WTC11 (cell line): ENCODE measurements at regions not wholly inside any gene's neighbourhood (a gene's known extent, or its start where the extent isn't known, plus 50 kb on each side); places are given as distances from the start of the nearest gene placed in this dataset.

Experiments
- ATAC-seq: fragments of 200-7000 bp; cut with Tn5 transposase; 2 replicates; pipeline ENCODE4 v1.10.0; 2021; ENCODE audit warnings: mild to moderate bottlenecking, moderate library complexity
- CTCF ChIA-PET: fragments of 300-600 bp; sonication (Branson Sonifier 250); formaldehyde crosslinking; loops from one replicate; lab custom pipeline; 2021; ENCODE audit warnings: antibody characterized with exemption; lab: Charles Lee
- POLR2A ChIA-PET: fragments of 350-600 bp; sonication (Branson Sonifier 250); formaldehyde crosslinking; loops from one replicate; lab custom pipeline; 2021; ENCODE audit warnings: antibody characterized with exemption; lab: Charles Lee
- DNase-seq: peaks from one replicate; pipeline ENCODE4 v3.0.0; 2021; ENCODE audit warnings: low spot score
- H3K27ac Mint-ChIP-seq: 2 replicates; pipeline ENCODE4 v1.8.0; 2021; ENCODE audit warnings: mixed read lengths
- H3K27me3 Mint-ChIP-seq: 2 replicates; pipeline ENCODE4 v1.8.0; 2021; ENCODE audit warnings: low read depth, mild to moderate bottlenecking, moderate library complexity, mixed read lengths
- H3K36me3 Mint-ChIP-seq: 2 replicates; pipeline ENCODE4 v1.8.0; 2021; ENCODE audit warnings: mixed read lengths
- H3K4me1 Mint-ChIP-seq: 2 replicates; pipeline ENCODE4 v1.8.0; 2022; ENCODE audit warnings: mixed read lengths
- H3K4me3 Mint-ChIP-seq: 2 replicates; pipeline ENCODE4 v1.8.0; 2021; ENCODE audit warnings: mild to moderate bottlenecking, moderate library complexity, mixed read lengths
- H3K9me3 Mint-ChIP-seq: 2 replicates; pipeline ENCODE4 v1.8.0; 2021; ENCODE audit warnings: mixed read lengths
- ATF1 ChIP-seq: sonication (generic); formaldehyde crosslinking; IDR thresholded peaks from 2 replicates; pipeline ENCODE4 v1.8.1; 2023; ENCODE audit warnings: mild to moderate bottlenecking, moderate library complexity, missing genetic modification reagents
- ATF2 ChIP-seq: sonication (generic); formaldehyde crosslinking; IDR thresholded peaks from 2 replicates; pipeline ENCODE4 v1.8.1; 2022; ENCODE audit warnings: low read depth, missing genetic modification reagents, borderline replicate concordance
- CBFB ChIP-seq: sonication (generic); formaldehyde crosslinking; IDR thresholded peaks from 2 replicates; pipeline ENCODE4 v1.8.1; 2022; ENCODE audit warnings: mild to moderate bottlenecking, low read depth, missing genetic modification reagents
- CDX4 ChIP-seq: fragments of 250-450 bp; sonication (Bioruptor Pico); IDR thresholded peaks from 2 replicates; pipeline ENCODE4 v1.9.0; 2021; ENCODE audit warnings: moderate library complexity, mild to moderate bottlenecking, inconsistent platforms, borderline replicate concordance
- CREM ChIP-seq: sonication (generic); formaldehyde crosslinking; IDR thresholded peaks from 2 replicates; pipeline ENCODE4 v1.8.1; 2022; ENCODE audit warnings: mild to moderate bottlenecking, missing genetic modification reagents, moderate library complexity
- E2F4 ChIP-seq: sonication (generic); formaldehyde crosslinking; IDR thresholded peaks from 2 replicates; pipeline ENCODE4 v1.8.1; 2022; ENCODE audit warnings: low read depth, mild to moderate bottlenecking, moderate library complexity, missing genetic modification reagents, borderline replicate concordance
- ELF4 ChIP-seq: sonication (generic); formaldehyde crosslinking; IDR thresholded peaks from 2 replicates; pipeline ENCODE4 v1.8.1; 2022; ENCODE audit warnings: low read depth, mild to moderate bottlenecking, moderate library complexity, missing genetic modification reagents
- ETV6 ChIP-seq: sonication (generic); formaldehyde crosslinking; IDR thresholded peaks from 2 replicates; pipeline ENCODE4 v1.8.1; 2022; ENCODE audit warnings: mild to moderate bottlenecking, missing genetic modification reagents
- FOXJ3 ChIP-seq: sonication (generic); formaldehyde crosslinking; IDR thresholded peaks from 2 replicates; pipeline ENCODE4 v1.9.0; 2021; ENCODE audit warnings: missing genetic modification reagents, mild to moderate bottlenecking, borderline replicate concordance
- FOXK1 ChIP-seq: sonication (generic); formaldehyde crosslinking; IDR thresholded peaks from 2 replicates; pipeline ENCODE4 v1.8.0; 2022; ENCODE audit warnings: mild to moderate bottlenecking, moderate library complexity, missing genetic modification reagents
- FOXP1 ChIP-seq: sonication (generic); formaldehyde crosslinking; IDR thresholded peaks from 2 replicates; pipeline ENCODE4 v1.8.0; 2022; ENCODE audit warnings: missing genetic modification reagents, mild to moderate bottlenecking, moderate library complexity, borderline replicate concordance
- MAX ChIP-seq: sonication (generic); formaldehyde crosslinking; IDR thresholded peaks from 2 replicates; pipeline ENCODE4 v1.8.0; 2022; ENCODE audit warnings: mild to moderate bottlenecking, missing genetic modification reagents
- NR3C1 ChIP-seq: sonication (generic); formaldehyde crosslinking; conservative IDR thresholded peaks from 2 replicates; pipeline ENCODE4 v1.8.1; 2023; ENCODE audit warnings: low read depth, mild to moderate bottlenecking, missing genetic modification reagents
- OVOL2 ChIP-seq: fragments of 250-450 bp; sonication (Bioruptor Pico); IDR thresholded peaks from 2 replicates; pipeline ENCODE4 v1.9.0; 2021; ENCODE audit warnings: mild to moderate bottlenecking, borderline replicate concordance
- RELA ChIP-seq: sonication (generic); formaldehyde crosslinking; IDR thresholded peaks from 2 replicates; pipeline ENCODE4 v1.8.1; 2022; ENCODE audit warnings: missing genetic modification reagents, mild to moderate bottlenecking, borderline replicate concordance
- RORB ChIP-seq: fragments of 250-450 bp; sonication (Bioruptor Pico); IDR thresholded peaks from 2 replicates; pipeline ENCODE4 v1.9.0; 2021; ENCODE audit warnings: mild to moderate bottlenecking
- SMAD4 ChIP-seq: sonication (generic); formaldehyde crosslinking; IDR thresholded peaks from 2 replicates; pipeline ENCODE4 v1.8.0; 2022; ENCODE audit warnings: mild to moderate bottlenecking, missing genetic modification reagents
- STAT6 ChIP-seq: sonication (generic); formaldehyde crosslinking; conservative IDR thresholded peaks from 2 replicates; pipeline ENCODE4 v1.8.1; 2023; ENCODE audit warnings: mild to moderate bottlenecking, low read depth, missing genetic modification reagents, moderate library complexity
- TP53 ChIP-seq: sonication (generic); formaldehyde crosslinking; IDR thresholded peaks from 2 replicates; pipeline ENCODE4 v1.8.1; 2023; ENCODE audit warnings: mild to moderate bottlenecking, missing genetic modification reagents
- USF1 ChIP-seq: sonication (generic); formaldehyde crosslinking; IDR thresholded peaks from 2 replicates; pipeline ENCODE4 v1.8.0; 2022; ENCODE audit warnings: mild to moderate bottlenecking, missing genetic modification reagents
- ZBTB21 ChIP-seq: sonication (generic); formaldehyde crosslinking; IDR thresholded peaks from 2 replicates; pipeline ENCODE4 v1.8.1; 2023; ENCODE audit warnings: mild to moderate bottlenecking, missing genetic modification reagents, borderline replicate concordance
- ZMAT4 ChIP-seq: fragments of 250-450 bp; sonication (Bioruptor Pico); IDR thresholded peaks from 2 replicates; pipeline ENCODE4 v1.9.0; 2021; ENCODE audit warnings: mild to moderate bottlenecking
- ZNF396 ChIP-seq: fragments of 250-450 bp; sonication (Bioruptor Pico); IDR thresholded peaks from 2 replicates; pipeline ENCODE4 v1.8.0; 2021; ENCODE audit warnings: mild to moderate bottlenecking, moderate library complexity, borderline replicate concordance
- ZNF512 ChIP-seq: sonication (generic); formaldehyde crosslinking; IDR thresholded peaks from 2 replicates; pipeline ENCODE4 v1.8.1; 2022; ENCODE audit warnings: missing genetic modification reagents, borderline replicate concordance
- ZNF671 ChIP-seq: fragments of 250-450 bp; sonication (Bioruptor Pico); IDR thresholded peaks from 2 replicates; pipeline ENCODE4 v1.8.0; 2021; ENCODE audit warnings: mild to moderate bottlenecking

- no peak for TF ChIP-seq RORB (CRISPR knock-in tag)
- no peak for TF ChIP-seq ZNF512 (CRISPR knock-in tag)
- TF ChIP-seq FOXK1 (CRISPR knock-in tag): no peak
- no peak for TF ChIP-seq ATF2 (CRISPR knock-in tag)
- TF ChIP-seq TP53: no peak
These were observed 60.0 kb upstream of the FOXD3 start (continued) for GRCh38 chr1:63262459-63262770.

- H3K27ac Mint-ChIP-seq: no peak overlapping the region
- H3K9me3 Mint-ChIP-seq: no peaks in the 10 kb centered on the region
- no peaks in the 10 kb centered on the region for H3K36me3 Mint-ChIP-seq
- ChIA-PET CTCF (no interaction called here), POLR2A (no interaction called here)
- TF ChIP-seq E2F4: no peak
- no peak for TF ChIP-seq TP53
- TF ChIP-seq SMAD4 (CRISPR knock-in tag): no peak
- TF ChIP-seq CBFB: no peak
- TF ChIP-seq ETV6: no peak
- no peak for TF ChIP-seq FOXJ3 (CRISPR knock-in tag)
- TF ChIP-seq CDX4 (CRISPR knock-in tag): no peak
- no peak for TF ChIP-seq ATF1 (CRISPR knock-in tag)
- no peak for TF ChIP-seq ZMAT4 (CRISPR knock-in tag)
- peaks cover 7% of the 10 kb centered on the region for H3K4me1 Mint-ChIP-seq
- ATAC-seq (no peak), DNase-seq (no peak)
- no peaks in the 10 kb centered on the region for H3K27me3 Mint-ChIP-seq
- H3K4me3 Mint-ChIP-seq: no peak overlapping the region
These were observed 58.2 kb upstream of the FOXD3 start for GRCh38 chr1:63264161-63264560.

- CTCF ChIA-PET: no interaction called here
- no peak for DNase-seq
- H3K4me3 Mint-ChIP-seq: no peak overlapping the region
- TF ChIP-seq MAX (no peak), CREM (CRISPR knock-in tag) (no peak), ATF1 (CRISPR knock-in tag) (no peak), FOXJ3 (CRISPR knock-in tag) (no peak), OVOL2 (CRISPR knock-in tag) (no peak), NR3C1 (CRISPR knock-in tag) (no peak), FOXP1 (CRISPR knock-in tag) (no peak), ZBTB21 (CRISPR knock-in tag) (no peak), STAT6 (CRISPR knock-in tag) (no peak), ZNF671 (no peak), ZNF396 (CRISPR knock-in tag) (no peak), USF1 (CRISPR knock-in tag) (no peak), ELF4 (CRISPR knock-in tag) (no peak), RELA (no peak)
- TF ChIP-seq, all 79 proteins: peak for 0
- Mint-ChIP-seq H3K9me3 (no peaks in the 10 kb centered on the region), H3K27me3 (no peaks in the 10 kb centered on the region), H3K36me3 (no peaks in the 10 kb centered on the region), H3K27ac (no peak overlapping the region), H3K4me1 (peaks cover 13% of the 10 kb centered on the region)
- no peak for ATAC-seq
- POLR2A ChIA-PET: no interaction called here
These were observed 55.5 kb upstream of the FOXD3 start for GRCh38 chr1:63266857-63267256.
